A204.1 (cell line): ENCODE measurements at regions not wholly inside any gene's neighbourhood (a gene's known extent, or its start where the extent isn't known, plus 50 kb on each side); places are given as distances from the start of the nearest gene placed in this dataset.
"Not testable (repeated sequence)": the region's sequence is repeated elsewhere in the genome, so short reads cannot be mapped to it uniquely, and the experiment has no call there.

Source experiments
- FAIRE-seq: peaks from 2 replicates; lab custom pipeline; 2012; peaks lifted over from hg19 to GRCh38; lab: Jason Lieb, UNC

DNA sequence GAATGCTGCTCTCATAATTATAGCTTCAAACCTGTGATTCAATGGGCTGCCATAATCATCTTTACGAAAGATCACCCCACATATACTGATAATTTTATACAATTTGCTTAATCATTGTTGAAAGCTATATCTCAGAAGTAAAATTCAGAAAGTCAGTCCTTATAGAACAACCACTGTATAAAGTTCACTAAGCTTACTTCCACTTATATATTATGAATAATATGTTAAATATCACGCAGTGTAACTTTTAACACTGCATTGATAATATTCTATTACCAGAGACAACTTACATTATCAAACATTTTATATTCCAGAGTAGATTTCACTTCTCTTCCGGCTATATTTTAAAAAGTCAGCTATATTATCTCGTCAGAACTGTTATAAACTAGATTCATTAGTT, 550.1 kb upstream of the PCDH20 start:
- no peak for FAIRE-seq

DNA sequence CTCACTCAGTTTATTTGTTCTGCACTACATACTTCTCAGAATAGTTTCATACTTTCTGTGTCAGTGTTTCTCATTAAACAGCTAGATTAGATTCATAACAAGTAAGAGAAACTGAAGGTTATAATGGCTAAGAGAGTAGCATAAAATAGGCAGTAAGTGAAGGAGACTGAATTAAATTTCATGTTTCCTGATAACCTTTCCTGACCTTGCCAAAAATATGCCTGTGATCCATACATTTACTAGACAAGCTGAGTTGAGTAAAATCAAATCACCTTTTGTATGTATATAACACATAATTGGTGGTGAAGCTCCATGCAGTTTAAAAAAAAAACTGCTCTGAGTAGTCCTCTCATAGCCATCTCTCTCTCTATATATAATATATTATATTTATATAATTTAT, 545.3 kb upstream of the PCDH20 start:
- no peak for FAIRE-seq

GRCh38 chr13:61954092-61954491, 538.4 kb upstream of the PCDH20 start:
- peak; percentile 90 for FAIRE-seq

GRCh38 chr13:61950828-61951227, 535.2 kb upstream of the PCDH20 start:
- no peak for FAIRE-seq

DNA sequence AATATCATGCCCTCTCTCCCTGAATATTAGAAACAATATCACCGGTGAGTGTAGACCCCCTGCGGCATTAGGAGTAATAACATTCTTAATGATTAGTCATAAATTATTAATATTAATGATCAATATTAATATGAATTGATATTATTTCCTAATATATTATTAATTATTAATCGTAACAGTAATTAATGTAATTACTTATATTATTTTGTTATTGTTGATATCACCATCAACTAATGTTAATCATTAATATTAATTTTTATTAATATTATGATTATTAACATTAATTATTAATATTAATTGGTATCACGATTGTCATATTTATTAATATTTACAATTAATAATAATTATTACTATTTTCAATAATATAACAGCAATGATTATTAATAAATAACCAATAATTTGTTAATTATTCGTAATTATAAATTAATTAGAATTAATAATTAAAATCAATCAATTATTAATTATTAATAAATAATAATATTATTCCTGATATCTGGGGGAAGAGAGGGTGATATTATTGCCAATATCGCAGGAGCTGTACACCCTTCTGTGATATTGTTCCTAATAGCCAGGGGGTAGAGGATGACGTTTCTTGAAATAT, 528.8 kb upstream of the PCDH20 start:
- FAIRE-seq: peak; percentile 98

DNA sequence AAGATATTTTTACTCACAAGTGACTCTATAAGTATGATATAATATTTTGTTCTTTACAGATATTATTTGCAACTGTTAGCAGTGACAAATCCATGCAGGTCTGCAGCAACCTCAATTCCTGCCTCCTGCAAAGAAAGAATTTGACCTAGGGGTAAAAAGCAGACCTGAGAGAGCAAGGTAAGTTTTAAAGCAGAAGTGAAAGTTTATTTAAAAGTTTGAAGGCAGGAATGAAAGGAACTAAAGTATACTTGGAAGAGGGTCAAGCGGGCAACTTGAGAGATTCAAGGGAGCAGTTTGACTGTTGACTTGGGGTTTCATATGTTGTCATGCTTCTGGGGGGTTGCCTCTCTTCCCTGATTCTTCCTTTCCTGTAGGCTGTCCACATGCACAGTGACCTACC, 520.1 kb upstream of the PCDH20 start:
- no peak for FAIRE-seq

- no peak for FAIRE-seq
Observed at GRCh38 chr13:61927648-61928047, 512.0 kb upstream of the PCDH20 start.

- FAIRE-seq: no peak
Observed at GRCh38 chr13:61918841-61919240, 503.2 kb upstream of the PCDH20 start.

GRCh38 chr13:61916483-61916882, 500.8 kb upstream of the PCDH20 start:
- peak; percentile 77 for FAIRE-seq

GRCh38 chr13:61913183-61913582, 497.5 kb upstream of the PCDH20 start:
- no peak for FAIRE-seq

GRCh38 chr13:61908906-61909615, 493.4 kb upstream of the PCDH20 start:
- no peak for FAIRE-seq

DNA sequence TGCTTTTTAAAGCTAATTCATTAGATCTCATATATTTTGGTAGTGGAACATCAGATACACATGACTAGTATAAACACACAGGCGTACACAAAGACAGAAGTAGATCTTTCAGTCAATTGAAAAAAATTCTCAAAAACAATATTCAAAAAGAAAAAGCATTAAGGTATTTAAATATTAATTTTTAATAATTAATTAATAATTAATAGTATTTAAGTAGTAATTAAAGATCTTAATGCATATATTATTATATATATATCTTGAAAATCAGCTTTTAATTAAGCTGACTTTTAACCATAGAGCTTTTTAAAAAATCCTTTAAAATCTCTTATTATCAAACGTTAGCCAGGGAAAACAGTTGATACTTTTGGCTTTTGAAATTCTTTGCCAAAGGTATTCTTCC, 489.4 kb upstream of the PCDH20 start:
- FAIRE-seq: peak; percentile 73

DNA sequence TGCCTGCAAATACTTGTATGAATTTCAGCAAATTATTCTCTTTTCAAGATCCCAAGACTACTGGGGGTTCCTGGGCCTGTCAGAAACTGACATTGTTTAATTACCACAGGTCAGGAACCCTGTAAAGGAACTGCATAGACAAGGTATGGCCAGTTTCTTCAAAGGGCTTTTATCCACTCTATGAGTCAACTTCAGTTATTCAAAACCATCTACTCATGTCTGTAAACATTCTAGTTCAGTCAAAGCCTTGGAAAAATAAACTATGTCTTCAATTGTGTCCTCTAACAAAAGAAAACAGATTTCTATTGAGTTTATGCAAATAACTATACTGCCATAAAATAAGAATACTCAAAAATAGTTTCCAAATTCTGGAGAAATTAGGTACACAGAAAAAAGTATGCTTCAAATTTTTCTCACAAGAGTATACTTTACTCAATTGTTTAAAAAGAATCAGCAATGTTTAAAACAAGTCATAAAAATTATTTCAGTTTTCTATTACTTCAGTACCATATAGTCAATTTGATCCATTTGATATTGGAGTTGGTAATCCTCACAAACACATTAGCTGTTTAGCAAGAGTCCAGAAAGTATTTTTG, 486.4 kb upstream of the PCDH20 start:
- no peak for FAIRE-seq

GRCh38 chr13:61900033-61900432, 484.4 kb upstream of the PCDH20 start:
- FAIRE-seq: no peak

GRCh38 chr13:61898207-61898606, 482.6 kb upstream of the PCDH20 start:
- no peak for FAIRE-seq

- no peak for FAIRE-seq
Observed at GRCh38 chr13:61891401-61891800, 475.8 kb upstream of the PCDH20 start.

- no peak for FAIRE-seq
Observed at GRCh38 chr13:61884830-61885229, 469.2 kb upstream of the PCDH20 start.

DNA sequence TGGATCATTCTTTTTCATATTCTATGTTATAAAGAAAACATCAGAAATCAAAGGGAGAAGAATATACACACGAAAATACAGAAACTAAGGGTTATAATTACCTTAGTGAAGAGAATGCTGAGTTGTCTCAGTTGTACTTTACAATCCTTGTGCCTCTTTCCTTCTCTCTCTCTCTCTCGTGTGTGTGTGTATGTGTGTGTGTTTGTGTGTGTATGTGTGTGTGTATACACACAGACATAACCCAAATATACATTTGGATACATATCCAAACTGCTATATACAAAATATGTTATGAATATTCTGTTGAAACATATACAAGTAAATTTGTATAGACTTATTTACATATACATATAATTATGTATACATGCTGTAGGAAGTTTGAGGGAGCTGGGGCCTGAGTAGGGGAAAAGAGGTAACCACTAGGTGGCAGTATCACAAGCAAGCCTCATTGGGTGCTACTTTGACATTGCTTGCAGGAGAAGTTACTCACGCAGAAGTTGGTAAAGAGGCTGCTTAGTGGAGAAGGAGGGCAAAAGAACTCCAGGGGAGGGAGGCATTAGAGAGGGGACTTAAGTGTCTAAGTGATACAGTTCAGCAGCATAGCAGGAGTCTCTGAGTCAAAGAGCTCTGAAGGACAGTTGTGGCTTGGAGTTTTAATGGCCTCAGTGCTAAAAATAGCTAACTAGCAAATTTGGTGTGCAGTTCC, 465.1 kb upstream of the PCDH20 start:
- FAIRE-seq: no peak

GRCh38 chr13:61878565-61878964, 462.9 kb upstream of the PCDH20 start:
- not testable (repeated sequence) for FAIRE-seq

DNA sequence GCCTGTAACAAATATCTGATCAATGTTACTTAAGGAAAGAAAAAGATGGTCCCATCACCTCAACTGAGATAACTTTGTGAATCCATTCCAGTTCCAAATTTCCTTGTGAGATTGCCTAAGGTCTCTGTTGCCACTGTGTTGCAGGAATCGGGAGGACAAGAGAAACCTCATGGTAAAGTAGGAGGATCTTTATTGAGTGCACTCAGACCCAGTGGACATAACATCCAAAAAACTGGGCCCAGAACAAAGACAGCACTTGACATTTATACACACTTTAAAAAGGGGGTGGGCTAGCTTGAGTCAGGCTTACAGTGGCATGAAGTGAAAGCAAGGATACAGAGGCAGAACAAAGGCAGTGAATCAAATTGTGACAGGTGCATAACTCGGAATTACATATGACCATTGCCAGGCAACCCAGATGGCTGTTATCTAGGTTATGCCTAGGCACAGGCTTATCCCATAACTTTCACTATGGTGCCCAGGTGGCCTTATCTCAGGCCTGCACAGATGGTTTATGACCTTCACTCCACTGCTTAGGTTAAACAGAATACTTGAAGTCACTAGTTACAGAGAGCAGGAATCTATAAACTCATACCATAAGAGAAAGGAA, 459.4 kb upstream of the PCDH20 start:
- FAIRE-seq: no peak

DNA sequence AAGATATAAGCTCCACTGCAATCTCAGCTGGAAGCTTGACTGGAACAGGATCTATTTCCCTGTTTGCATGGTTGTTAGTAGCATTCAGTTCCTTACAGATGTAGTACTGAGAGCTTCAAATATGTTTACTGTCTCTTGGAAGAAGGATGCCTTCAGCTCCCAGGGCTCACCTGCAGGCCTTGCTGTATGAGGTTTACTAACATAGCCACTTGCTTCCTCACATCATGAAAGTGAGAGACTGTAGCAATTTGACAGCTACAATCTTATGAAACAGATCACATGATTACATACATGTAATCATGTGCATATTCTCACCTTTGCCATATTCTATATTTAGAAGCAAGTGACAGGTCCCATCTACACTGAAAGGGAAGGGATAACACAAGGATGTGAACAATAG, 458.1 kb upstream of the PCDH20 start:
- FAIRE-seq: no peak

- no peak for FAIRE-seq
Observed at GRCh38 chr13:61857198-61857597, 441.5 kb upstream of the PCDH20 start.

GRCh38 chr13:61852116-61852619, 436.5 kb upstream of the PCDH20 start:
- FAIRE-seq: no peak
